Adrenal gland (tissue), 5 donors: ENCODE measurements at regions not wholly inside any gene's neighbourhood (a gene's known extent, or its start where the extent isn't known, plus 50 kb on each side); places are given as distances from the start of the nearest gene placed in this dataset.
"Not testable (repeated sequence)": the region's sequence is repeated elsewhere in the genome, so short reads cannot be mapped to it uniquely, and the experiment has no call there.

ENCODE experiments used
- CTCF ChIP-seq, 6 experiments: fragments of 450-650 bp in 4 of 6; fragments of 200-600 bp in 2 of 6; sonication (generic) in 1 of 6; IDR thresholded peaks; 1 replicate in 5 of 6; 2 replicates in 1 of 6; pipeline versions ENCODE4 v1.5.1 to v1.8.0; 2016 to 2021; ENCODE audit warnings: antibody characterized with exemption in 6 of 6, mild to moderate bottlenecking in 2 of 6, moderate library complexity in 1 of 6
- POLR2A ChIP-seq, 2 donors: fragments of 450-650 bp; IDR thresholded peaks; one replicate each; pipeline ENCODE4 v1.6.1; 2017; ENCODE audit warnings: antibody characterized with exemption in 2 of 2, mild to moderate bottlenecking in 2 of 2, moderate library complexity in 1 of 2
- donor health status: DM: no; HTN: no; CAD: no.

- not testable (repeated sequence) for TF ChIP-seq CTCF, POLR2A (IDR thresholded peaks at IDR 0.05)
These were observed 226.4 kb downstream of the TM9SF2 start for GRCh38 chr13:99727651-99728050.
